ENCODE measurements at regions not wholly inside any gene's neighbourhood (a gene's known extent, or its start where the extent isn't known, plus 50 kb on each side); places are given as distances from the start of the nearest gene placed in this dataset.

DNA sequence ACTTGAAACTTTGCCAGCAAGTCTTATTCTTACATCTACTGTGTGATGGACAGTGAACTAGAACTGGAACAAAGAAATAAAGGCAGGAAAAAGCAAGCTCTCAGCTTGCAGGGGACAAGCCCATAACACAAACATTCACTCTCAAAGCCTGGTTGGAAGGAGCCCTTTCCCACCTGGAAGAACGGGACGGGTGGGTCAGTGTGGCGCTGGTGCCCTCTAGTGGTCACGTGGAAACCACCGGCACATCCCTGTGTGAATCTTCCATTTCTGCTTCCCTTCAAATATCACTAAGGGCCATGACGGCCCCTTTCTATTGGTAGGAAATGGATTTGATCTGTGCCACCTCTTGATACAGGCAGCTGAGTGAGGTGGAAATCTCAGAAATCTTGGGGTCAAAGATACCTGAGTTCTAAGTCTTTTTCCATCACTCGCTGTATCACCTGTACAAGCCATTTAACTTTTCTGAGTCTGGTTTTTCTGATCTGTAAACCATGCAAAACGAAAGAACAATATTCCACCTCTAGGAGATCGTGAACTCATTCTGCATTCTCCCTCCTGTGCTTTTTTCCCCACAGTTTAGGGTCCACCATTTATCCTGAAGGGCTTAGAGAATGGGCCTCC lies 211.6 kb downstream of the MSX2 start:
- TF ChIP-seq, protein P1, sequence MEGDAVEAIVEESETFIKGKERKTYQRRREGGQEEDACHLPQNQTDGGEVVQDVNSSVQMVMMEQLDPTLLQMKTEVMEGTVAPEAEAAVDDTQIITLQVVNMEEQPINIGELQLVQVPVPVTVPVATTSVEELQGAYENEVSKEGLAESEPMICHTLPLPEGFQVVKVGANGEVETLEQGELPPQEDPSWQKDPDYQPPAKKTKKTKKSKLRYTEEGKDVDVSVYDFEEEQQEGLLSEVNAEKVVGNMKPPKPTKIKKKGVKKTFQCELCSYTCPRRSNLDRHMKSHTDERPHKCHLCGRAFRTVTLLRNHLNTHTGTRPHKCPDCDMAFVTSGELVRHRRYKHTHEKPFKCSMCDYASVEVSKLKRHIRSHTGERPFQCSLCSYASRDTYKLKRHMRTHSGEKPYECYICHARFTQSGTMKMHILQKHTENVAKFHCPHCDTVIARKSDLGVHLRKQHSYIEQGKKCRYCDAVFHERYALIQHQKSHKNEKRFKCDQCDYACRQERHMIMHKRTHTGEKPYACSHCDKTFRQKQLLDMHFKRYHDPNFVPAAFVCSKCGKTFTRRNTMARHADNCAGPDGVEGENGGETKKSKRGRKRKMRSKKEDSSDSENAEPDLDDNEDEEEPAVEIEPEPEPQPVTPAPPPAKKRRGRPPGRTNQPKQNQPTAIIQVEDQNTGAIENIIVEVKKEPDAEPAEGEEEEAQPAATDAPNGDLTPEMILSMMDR (conservative IDR thresholded peaks at IDR 0.05; ENCODE audit: low read depth, low read length): peak; percentile 82
- TF ChIP-seq BHLHE40 (IDR thresholded peaks at IDR 0.05; ENCODE audit: low read depth, low read length) (no peak), CEBPB (IDR thresholded peaks at IDR 0.05; ENCODE audit: low read depth, low read length) (no peak), POLR2A (IDR thresholded peaks at IDR 0.05; ENCODE audit: low read depth, low read length) (no peak), CHD1 (IDR thresholded peaks at IDR 0.05; ENCODE audit: low read depth, low read length) (no peak), RCOR1 (IDR thresholded peaks at IDR 0.05; ENCODE audit: insufficient replicate concordance, low read length) (no peak), RFX5 (IDR thresholded peaks at IDR 0.05; ENCODE audit: low read depth, low read length) (no peak), RAD21 (IDR thresholded peaks at IDR 0.05; ENCODE audit: low read length) (peak; percentile 80)
- TF ChIP-seq, protein P2, sequence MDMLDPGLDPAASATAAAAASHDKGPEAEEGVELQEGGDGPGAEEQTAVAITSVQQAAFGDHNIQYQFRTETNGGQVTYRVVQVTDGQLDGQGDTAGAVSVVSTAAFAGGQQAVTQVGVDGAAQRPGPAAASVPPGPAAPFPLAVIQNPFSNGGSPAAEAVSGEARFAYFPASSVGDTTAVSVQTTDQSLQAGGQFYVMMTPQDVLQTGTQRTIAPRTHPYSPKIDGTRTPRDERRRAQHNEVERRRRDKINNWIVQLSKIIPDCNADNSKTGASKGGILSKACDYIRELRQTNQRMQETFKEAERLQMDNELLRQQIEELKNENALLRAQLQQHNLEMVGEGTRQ (IDR thresholded peaks at IDR 0.05; ENCODE audit: low read depth, low read length): no peak
- TF ChIP-seq, protein P3, sequence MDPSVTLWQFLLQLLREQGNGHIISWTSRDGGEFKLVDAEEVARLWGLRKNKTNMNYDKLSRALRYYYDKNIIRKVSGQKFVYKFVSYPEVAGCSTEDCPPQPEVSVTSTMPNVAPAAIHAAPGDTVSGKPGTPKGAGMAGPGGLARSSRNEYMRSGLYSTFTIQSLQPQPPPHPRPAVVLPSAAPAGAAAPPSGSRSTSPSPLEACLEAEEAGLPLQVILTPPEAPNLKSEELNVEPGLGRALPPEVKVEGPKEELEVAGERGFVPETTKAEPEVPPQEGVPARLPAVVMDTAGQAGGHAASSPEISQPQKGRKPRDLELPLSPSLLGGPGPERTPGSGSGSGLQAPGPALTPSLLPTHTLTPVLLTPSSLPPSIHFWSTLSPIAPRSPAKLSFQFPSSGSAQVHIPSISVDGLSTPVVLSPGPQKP (IDR thresholded peaks at IDR 0.05; ENCODE audit: borderline replicate concordance, low read depth, low read length): no peak
